Posterior vena cava (tissue), 2 donors: ENCODE measurements at regions not wholly inside any gene's neighbourhood (a gene's known extent, or its start where the extent isn't known, plus 50 kb on each side); places are given as distances from the start of the nearest gene placed in this dataset.
"Not testable (repeated sequence)": the region's sequence is repeated elsewhere in the genome, so short reads cannot be mapped to it uniquely, and the experiment has no call there.

Experiments
- DNase-seq: peaks from one replicate; pipeline ENCODE4 v3.0.0-alpha.2; 2020; ENCODE audit warnings: low spot score
- intact Hi-C, 2 donors: fragments of 100-400 bp; cut with DNase I; formaldehyde crosslinking; loops; one replicate each; pipeline versions ENCODE4 v1.14.1 to v1.14.2; 2022 to 2023
- donor health status: DM: yes; HTN: yes; CAD: no.
- donor health status: DM: yes; HTN: yes; CAD: no.

GRCh38 chr14:48274826-48275225, 599.4 kb upstream of the MDGA2 start:
- DNase-seq, result no peak
- intact Hi-C loops, result no loop called here

DNA sequence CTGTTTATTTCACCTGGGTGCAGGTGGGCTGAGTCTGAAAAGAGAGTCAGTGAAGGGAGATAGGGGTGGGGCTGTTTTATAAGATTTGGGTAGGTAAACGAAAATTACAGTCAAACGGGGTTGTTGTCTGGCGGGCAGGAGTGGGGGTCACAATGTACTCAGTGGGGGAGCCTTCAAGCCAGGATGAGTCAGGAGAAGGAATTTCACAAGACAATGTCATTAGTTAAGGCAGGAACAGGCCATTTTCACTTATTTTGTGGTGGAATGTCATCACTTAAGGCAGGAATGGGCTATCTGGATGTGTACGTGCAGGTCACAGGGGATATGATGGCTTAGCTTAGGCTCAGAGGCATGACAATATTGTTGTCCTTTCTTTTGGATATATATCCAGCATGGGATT, 592.5 kb upstream of the MDGA2 start:
- intact Hi-C loops, DNase-seq: not testable (repeated sequence)

DNA sequence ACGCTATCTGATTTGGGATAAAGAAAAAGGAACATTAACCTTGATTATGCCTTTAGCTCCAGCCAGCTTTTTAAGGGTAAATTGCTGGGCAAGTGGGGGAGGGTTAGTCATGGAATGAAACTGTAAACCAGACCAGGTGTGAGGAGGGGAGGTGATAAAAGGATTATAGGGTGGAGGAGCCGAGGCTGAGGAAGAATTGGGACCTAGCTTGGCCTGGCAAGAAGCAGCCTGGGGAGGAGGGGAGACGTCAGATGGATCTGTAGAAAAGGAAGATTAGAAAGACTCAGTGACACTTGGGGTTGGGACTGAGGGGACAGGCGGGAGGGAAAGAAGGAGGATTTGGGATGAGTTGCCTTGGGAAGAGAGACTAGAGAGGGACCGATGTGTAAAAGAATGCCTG, 590.8 kb upstream of the MDGA2 start:
- intact Hi-C loops, result not testable (repeated sequence)

GRCh38 chr14:48261436-48261835, 586.0 kb upstream of the MDGA2 start:
- intact Hi-C loops, result no loop called here
- no peak for DNase-seq

More for the DNA sequence above, 590.8 kb upstream of the MDGA2 start:
- DNase-seq, result not testable (repeated sequence)

GRCh38 chr14:48260394-48261295, 585.2 kb upstream of the MDGA2 start:
- DNase-seq, intact Hi-C loops: not testable (repeated sequence)

GRCh38 chr14:48259876-48260275, 584.5 kb upstream of the MDGA2 start:
- intact Hi-C loops, DNase-seq: not testable (repeated sequence)

DNA sequence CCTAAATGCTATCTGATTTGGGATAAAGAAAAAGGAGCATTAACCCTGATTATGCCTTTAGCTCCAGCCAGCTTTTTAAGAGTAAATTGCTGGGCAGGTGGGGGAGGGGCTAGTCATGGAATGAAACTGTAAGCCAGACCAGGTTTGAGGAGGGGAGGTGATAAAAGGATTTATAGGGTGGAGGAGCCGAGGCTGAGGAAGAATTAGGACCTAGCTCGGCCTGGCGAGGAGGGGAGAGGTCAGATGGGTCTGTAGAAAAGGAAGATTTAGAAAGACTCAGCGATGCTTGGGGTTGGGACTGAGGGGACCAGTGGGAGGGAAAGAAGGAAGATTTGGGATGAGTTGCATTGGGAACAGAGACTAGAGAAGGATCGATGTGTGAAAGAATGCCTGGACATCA, 583.8 kb upstream of the MDGA2 start:
- intact Hi-C loops, DNase-seq: not testable (repeated sequence)

DNA sequence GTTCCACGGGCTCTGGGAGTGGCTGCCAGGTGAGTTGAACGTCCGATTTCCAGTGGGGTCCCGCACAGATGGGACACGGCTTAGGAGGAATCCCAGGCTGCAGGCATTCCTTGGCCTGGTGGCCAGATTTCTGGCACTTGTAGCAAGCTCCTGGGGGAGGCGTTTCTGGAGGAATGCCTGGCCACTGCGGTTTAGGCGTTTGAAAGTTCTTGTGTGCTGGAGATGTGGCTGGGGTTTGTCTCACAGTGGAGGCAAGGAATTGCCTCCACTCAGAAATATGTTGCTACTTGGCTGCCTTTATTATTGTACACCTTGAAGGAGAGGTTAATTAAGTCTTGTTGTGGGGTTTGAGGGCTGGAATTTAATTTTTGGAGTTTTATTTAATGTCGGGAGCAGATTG, 583.3 kb upstream of the MDGA2 start:
- intact Hi-C loops, DNase-seq: not testable (repeated sequence)

GRCh38 chr14:48253020-48253419, 577.6 kb upstream of the MDGA2 start:
- intact Hi-C loops, result no loop called here

GRCh38 chr14:48251290-48251689, 575.9 kb upstream of the MDGA2 start:
- intact Hi-C loops, result no loop called here
- DNase-seq, result no peak

More at GRCh38 chr14:48253020-48253419, 577.6 kb upstream of the MDGA2 start:
- no peak for DNase-seq

DNA sequence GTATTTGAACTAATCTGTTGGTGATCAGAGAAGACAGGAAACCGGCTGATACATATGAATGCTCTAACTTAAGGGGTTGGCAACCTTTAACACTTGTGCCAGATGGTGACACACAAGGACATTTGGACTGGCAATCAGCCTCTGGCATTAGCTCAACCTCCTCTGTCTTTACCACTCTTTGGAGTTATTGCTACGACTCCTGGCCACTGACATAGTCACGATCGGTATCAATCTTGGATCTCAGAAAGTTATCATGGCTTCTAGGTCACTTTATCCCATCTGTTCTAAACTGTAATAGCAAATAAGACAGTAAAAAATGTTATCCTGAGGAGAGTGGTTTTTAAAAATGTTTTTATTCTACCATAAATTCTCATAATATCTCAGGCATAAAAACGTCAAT, 575.2 kb upstream of the MDGA2 start:
- intact Hi-C loops, result no loop called here
- DNase-seq, result no peak

GRCh38 chr14:48247977-48248376, 572.6 kb upstream of the MDGA2 start:
- DNase-seq, result no peak
- intact Hi-C loops, result no loop called here

- intact Hi-C loops, result no loop called here
- no peak for DNase-seq
These were observed 568.5 kb upstream of the MDGA2 start for GRCh38 chr14:48243900-48244299.

DNA sequence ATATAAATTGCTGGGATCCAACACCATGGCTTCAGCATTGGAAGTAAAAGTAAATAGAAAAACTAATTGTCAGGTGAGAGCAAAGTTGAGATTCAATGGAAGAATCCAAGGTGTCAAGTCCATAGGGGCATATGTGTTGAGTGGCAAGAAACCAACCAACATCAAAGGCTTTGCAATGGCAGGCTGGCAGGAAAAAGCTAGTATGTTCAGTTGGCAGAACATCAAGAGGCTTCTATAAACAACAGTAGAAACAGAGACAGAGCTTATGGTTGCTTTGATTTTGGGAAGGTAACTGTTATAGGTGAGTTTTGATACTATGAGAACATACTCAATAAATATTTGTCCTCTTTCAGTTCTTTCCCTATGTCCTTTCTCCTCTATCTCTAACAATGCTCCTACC, 553.7 kb upstream of the MDGA2 start:
- intact Hi-C loops, result no loop called here
- DNase-seq, result no peak

DNA sequence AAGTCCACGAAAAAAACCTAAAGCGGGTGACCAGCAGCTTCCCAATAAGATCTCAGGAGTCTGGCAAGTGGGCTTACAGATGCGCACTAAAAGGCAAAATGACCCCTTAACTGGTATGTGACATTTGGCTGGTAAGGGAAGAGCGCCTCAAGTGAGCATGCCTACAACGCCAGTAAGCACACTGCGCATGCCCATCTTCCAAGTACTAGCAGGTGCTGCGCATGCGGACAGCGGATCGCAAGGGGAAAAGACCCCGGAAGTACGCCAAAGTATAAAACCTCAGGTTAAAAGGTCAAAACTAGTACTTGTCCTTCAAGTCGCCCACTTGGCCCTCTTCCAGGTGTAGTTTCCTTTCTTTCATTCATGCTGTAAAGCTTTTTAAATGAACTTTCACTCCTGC, 518.5 kb upstream of the MDGA2 start:
- intact Hi-C loops, result no loop called here
- no peak for DNase-seq

- intact Hi-C loops, result not testable (repeated sequence)
These were observed 474.2 kb upstream of the MDGA2 start for GRCh38 chr14:48149624-48150023.

DNA sequence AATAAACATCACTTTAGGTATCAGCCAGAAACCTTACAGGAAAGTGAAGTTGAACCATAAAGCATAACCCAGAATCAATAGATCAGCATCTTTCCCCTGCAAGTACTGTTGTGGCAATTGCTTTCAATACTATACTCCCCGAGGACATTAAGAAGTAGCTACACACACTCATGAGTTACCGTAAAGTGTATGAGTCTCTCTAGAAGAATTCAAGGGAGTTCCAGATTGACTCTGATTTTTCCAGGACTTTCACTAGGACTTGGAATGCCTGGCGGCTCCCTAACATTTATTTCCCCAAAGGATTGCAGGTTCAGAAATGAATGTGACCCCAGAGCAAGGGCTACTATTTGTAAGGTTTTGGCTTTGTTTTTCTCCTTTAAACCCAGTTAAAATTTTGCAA, 465.4 kb upstream of the MDGA2 start:
- no peak for DNase-seq
- intact Hi-C loops, result no loop called here

More at GRCh38 chr14:48149624-48150023, 474.2 kb upstream of the MDGA2 start:
- DNase-seq, result not testable (repeated sequence)

- intact Hi-C loops, result no loop called here
These were observed 454.1 kb upstream of the MDGA2 start for GRCh38 chr14:48129472-48129871.

GRCh38 chr14:48127674-48128073, 452.3 kb upstream of the MDGA2 start:
- intact Hi-C loops, result no loop called here

More at GRCh38 chr14:48129472-48129871, 454.1 kb upstream of the MDGA2 start:
- DNase-seq, result no peak

DNA sequence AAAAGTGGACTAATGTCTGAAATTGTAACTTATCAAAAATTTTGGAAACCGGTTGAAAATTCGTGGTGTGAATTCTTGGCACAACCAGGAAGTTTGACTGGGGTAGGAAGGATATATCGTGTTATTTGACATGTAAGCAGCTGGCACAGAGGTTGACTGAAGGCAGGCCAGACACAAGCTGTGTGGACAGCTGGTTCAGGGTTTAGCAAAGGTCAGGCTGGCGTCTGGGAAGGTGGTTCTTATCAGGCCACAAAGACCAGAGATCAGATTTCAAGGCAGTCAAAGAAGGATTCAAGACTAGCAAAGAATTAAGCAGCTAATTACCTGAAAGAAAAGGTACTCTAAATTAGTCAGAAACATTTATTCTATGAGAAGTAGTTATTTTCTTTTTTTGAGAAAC, 450.2 kb upstream of the MDGA2 start:
- DNase-seq, result no peak
- intact Hi-C loops, result no loop called here

More at GRCh38 chr14:48127674-48128073, 452.3 kb upstream of the MDGA2 start:
- no peak for DNase-seq

GRCh38 chr14:48113713-48114112, 438.3 kb upstream of the MDGA2 start:
- DNase-seq, result no peak
- intact Hi-C loops, result no loop called here
